ENCODE measurements at regions not wholly inside any gene's neighbourhood (a gene's known extent, or its start where the extent isn't known, plus 50 kb on each side); places are given as distances from the start of the nearest gene placed in this dataset.

DNA sequence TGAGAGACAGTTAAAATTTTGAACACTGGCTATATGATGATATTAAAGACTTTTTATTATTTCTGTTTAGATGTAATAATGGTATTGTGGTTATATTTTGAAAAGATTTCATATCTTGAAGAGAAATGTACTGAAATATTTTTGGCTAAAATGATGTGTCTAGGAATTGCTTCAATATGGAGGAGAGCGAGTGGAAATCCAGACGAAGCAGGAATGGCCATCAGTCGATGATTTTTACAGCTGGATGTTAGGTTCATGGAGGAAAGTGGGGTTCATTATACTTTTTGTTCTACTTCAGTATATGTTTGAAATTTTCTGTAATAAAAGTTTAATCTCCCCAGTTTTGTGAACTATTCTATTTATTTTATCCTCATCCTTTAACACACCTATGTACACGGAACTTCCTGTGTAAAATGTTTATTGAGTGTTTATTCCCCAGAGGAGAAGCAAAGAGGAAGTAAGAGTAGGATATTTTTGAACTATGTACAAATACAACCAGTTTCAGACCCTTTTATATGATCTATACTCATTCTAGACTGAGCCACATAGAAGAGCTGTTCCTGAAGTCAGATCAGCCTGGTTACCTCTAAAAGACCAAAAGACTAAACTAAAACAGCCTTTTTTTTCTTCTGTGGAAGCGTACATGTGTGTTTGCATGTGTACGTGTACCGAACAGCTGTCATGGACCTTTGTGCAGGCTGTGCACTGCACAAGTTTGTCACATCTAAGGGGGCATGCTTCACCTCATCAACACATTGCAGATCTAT, 211.0 kb upstream of the NUDT4 start:
- TF ChIP-seq, protein P1, sequence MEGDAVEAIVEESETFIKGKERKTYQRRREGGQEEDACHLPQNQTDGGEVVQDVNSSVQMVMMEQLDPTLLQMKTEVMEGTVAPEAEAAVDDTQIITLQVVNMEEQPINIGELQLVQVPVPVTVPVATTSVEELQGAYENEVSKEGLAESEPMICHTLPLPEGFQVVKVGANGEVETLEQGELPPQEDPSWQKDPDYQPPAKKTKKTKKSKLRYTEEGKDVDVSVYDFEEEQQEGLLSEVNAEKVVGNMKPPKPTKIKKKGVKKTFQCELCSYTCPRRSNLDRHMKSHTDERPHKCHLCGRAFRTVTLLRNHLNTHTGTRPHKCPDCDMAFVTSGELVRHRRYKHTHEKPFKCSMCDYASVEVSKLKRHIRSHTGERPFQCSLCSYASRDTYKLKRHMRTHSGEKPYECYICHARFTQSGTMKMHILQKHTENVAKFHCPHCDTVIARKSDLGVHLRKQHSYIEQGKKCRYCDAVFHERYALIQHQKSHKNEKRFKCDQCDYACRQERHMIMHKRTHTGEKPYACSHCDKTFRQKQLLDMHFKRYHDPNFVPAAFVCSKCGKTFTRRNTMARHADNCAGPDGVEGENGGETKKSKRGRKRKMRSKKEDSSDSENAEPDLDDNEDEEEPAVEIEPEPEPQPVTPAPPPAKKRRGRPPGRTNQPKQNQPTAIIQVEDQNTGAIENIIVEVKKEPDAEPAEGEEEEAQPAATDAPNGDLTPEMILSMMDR (conservative IDR thresholded peaks at IDR 0.05; ENCODE audit: low read depth in 2 of 2) = no peak
- TF ChIP-seq POLR2AphosphoS5 (IDR thresholded peaks at IDR 0.05; ENCODE audit: low read depth) = no peak
- no peak for TF ChIP-seq EZH2 (IDR thresholded peaks at IDR 0.05; ENCODE audit: low read depth, unreplicated experiment)
- TF ChIP-seq EZH2phosphoT487 (IDR thresholded peaks at IDR 0.05; ENCODE audit: unreplicated experiment) = no peak
- no peak for TF ChIP-seq STAT1 (IDR thresholded peaks at IDR 0.05; ENCODE audit: unreplicated experiment)
- no peak for TF ChIP-seq CREB1 (CRISPR knock-in tag; IDR thresholded peaks at IDR 0.05; ENCODE audit: low read depth)
- TF ChIP-seq ZNF114 (CRISPR knock-in tag; IDR thresholded peaks at IDR 0.05) = no peak
- TF ChIP-seq, protein P2, sequence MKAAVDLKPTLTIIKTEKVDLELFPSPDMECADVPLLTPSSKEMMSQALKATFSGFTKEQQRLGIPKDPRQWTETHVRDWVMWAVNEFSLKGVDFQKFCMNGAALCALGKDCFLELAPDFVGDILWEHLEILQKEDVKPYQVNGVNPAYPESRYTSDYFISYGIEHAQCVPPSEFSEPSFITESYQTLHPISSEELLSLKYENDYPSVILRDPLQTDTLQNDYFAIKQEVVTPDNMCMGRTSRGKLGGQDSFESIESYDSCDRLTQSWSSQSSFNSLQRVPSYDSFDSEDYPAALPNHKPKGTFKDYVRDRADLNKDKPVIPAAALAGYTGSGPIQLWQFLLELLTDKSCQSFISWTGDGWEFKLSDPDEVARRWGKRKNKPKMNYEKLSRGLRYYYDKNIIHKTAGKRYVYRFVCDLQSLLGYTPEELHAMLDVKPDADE (IDR thresholded peaks at IDR 0.05) = no peak
- TF ChIP-seq, protein P3, sequence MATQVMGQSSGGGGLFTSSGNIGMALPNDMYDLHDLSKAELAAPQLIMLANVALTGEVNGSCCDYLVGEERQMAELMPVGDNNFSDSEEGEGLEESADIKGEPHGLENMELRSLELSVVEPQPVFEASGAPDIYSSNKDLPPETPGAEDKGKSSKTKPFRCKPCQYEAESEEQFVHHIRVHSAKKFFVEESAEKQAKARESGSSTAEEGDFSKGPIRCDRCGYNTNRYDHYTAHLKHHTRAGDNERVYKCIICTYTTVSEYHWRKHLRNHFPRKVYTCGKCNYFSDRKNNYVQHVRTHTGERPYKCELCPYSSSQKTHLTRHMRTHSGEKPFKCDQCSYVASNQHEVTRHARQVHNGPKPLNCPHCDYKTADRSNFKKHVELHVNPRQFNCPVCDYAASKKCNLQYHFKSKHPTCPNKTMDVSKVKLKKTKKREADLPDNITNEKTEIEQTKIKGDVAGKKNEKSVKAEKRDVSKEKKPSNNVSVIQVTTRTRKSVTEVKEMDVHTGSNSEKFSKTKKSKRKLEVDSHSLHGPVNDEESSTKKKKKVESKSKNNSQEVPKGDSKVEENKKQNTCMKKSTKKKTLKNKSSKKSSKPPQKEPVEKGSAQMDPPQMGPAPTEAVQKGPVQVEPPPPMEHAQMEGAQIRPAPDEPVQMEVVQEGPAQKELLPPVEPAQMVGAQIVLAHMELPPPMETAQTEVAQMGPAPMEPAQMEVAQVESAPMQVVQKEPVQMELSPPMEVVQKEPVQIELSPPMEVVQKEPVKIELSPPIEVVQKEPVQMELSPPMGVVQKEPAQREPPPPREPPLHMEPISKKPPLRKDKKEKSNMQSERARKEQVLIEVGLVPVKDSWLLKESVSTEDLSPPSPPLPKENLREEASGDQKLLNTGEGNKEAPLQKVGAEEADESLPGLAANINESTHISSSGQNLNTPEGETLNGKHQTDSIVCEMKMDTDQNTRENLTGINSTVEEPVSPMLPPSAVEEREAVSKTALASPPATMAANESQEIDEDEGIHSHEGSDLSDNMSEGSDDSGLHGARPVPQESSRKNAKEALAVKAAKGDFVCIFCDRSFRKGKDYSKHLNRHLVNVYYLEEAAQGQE (IDR thresholded peaks at IDR 0.05; ENCODE audit: unreplicated experiment) = no peak
- no peak for TF ChIP-seq JUNB (IDR thresholded peaks at IDR 0.05; ENCODE audit: unreplicated experiment)
- no peak for TF ChIP-seq ZNF331 (CRISPR knock-in tag; IDR thresholded peaks at IDR 0.05; ENCODE audit: low read depth)
- no peak for TF ChIP-seq NANOG (IDR thresholded peaks at IDR 0.05; ENCODE audit: borderline replicate concordance)
- TF ChIP-seq, protein P4, sequence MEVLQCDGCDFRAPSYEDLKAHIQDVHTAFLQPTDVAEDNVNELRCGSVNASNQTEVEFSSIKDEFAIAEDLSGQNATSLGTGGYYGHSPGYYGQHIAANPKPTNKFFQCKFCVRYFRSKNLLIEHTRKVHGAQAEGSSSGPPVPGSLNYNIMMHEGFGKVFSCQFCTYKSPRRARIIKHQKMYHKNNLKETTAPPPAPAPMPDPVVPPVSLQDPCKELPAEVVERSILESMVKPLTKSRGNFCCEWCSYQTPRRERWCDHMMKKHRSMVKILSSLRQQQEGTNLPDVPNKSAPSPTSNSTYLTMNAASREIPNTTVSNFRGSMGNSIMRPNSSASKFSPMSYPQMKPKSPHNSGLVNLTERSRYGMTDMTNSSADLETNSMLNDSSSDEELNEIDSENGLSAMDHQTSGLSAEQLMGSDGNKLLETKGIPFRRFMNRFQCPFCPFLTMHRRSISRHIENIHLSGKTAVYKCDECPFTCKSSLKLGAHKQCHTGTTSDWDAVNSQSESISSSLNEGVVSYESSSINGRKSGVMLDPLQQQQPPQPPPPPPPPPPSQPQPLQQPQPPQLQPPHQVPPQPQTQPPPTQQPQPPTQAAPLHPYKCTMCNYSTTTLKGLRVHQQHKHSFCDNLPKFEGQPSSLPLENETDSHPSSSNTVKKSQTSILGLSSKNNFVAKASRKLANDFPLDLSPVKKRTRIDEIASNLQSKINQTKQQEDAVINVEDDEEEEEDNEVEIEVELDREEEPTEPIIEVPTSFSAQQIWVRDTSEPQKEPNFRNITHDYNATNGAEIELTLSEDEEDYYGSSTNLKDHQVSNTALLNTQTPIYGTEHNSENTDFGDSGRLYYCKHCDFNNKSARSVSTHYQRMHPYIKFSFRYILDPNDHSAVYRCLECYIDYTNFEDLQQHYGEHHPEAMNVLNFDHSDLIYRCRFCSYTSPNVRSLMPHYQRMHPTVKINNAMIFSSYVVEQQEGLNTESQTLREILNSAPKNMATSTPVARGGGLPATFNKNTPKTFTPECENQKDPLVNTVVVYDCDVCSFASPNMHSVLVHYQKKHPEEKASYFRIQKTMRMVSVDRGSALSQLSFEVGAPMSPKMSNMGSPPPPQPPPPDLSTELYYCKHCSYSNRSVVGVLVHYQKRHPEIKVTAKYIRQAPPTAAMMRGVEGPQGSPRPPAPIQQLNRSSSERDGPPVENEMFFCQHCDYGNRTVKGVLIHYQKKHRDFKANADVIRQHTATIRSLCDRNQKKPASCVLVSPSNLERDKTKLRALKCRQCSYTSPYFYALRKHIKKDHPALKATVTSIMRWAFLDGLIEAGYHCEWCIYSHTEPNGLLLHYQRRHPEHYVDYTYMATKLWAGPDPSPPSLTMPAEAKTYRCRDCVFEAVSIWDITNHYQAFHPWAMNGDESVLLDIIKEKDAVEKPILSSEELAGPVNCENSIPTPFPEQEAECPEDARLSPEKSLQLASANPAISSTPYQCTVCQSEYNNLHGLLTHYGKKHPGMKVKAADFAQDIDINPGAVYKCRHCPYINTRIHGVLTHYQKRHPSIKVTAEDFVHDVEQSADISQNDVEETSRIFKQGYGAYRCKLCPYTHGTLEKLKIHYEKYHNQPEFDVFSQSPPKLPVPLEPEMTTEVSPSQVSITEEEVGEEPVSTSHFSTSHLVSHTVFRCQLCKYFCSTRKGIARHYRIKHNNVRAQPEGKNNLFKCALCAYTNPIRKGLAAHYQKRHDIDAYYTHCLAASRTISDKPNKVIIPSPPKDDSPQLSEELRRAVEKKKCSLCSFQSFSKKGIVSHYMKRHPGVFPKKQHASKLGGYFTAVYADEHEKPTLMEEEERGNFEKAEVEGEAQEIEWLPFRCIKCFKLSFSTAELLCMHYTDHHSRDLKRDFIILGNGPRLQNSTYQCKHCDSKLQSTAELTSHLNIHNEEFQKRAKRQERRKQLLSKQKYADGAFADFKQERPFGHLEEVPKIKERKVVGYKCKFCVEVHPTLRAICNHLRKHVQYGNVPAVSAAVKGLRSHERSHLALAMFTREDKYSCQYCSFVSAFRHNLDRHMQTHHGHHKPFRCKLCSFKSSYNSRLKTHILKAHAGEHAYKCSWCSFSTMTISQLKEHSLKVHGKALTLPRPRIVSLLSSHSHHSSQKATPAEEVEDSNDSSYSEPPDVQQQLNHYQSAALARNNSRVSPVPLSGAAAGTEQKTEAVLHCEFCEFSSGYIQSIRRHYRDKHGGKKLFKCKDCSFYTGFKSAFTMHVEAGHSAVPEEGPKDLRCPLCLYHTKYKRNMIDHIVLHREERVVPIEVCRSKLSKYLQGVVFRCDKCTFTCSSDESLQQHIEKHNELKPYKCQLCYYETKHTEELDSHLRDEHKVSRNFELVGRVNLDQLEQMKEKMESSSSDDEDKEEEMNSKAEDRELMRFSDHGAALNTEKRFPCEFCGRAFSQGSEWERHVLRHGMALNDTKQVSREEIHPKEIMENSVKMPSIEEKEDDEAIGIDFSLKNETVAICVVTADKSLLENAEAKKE (CRISPR knock-in tag; IDR thresholded peaks at IDR 0.05) = no peak
